NCI-H524 treated with DMSO at 0.1 percent for 48 hours (cell line): ENCODE measurements at regions not wholly inside any gene's neighbourhood (a gene's known extent, or its start where the extent isn't known, plus 50 kb on each side); places are given as distances from the start of the nearest gene placed in this dataset.

Experiments used
- DNase-seq: peaks from one replicate; lab custom pipeline; 2025; lab: John Stamatoyannopoulos, UW

DNA sequence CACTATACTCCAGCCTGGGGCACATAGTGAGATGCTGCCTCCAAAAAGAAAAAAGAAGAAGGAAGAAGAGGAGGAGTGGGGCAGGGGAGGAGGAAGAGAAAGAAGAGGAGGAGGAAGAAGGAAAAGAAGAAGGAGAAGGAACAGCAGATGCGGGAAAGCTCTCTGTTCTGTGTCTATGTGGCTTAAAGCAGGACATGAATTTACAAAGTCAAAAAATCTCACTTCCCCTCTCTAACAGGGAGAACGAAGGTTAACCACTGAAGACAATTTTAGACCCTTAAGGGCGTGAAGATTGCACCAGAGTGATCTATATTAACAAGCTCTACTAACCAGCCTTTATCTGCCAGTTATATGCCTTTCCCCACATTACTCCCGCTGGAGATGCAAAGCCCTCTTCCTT lies 258.9 kb downstream of the METTL4 start:
- no peak for DNase-seq

DNA sequence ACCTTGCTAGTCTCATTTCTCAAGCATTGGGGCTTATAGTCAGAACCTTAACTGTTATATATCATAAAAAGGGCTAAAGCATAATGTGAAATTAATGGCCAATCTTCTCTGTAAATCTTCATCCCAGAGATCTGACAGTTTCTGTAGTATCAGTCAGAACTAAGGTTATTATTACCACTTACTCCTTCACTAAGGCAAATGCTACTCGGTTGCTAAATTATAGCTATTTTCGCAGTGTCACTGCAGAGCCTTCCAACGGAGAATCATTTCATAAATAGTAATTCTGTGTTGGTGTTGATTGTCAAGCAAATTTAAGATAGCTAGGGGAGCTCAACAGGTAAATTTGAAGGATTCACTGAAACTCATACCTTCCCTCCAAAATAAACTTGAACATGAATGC lies 258.0 kb downstream of the METTL4 start:
- DNase-seq: no peak

DNA sequence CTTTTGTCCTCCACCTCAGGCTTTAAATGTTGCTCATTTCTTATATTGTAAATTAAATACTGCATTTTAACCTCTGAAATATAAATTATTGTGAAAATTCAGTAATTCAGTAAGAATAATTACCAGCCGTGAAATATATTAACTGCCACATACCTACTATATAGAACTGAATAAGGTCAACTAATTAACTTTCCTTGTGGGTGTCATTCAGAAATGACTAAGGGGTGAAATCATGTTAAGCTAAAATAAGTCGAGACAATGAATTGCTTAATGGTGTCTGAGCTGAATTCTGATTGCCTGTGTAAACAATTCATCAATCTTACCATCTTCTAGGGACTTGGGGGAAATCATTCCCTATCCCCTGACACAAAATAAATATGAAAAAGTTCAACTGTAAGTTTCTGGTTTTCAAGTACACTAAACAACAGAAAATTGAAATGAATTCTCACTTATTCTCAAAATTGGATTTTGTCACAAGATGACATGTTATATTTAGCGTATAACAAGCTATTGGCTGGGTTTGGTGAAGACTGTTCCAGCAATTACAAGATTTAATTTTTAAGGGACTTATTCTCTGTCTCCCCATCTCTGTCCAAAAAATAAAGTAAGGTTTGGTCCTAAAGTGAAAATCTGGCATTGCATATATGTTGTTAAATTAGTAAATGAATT lies 255.1 kb downstream of the METTL4 start:
- no peak for DNase-seq

DNA sequence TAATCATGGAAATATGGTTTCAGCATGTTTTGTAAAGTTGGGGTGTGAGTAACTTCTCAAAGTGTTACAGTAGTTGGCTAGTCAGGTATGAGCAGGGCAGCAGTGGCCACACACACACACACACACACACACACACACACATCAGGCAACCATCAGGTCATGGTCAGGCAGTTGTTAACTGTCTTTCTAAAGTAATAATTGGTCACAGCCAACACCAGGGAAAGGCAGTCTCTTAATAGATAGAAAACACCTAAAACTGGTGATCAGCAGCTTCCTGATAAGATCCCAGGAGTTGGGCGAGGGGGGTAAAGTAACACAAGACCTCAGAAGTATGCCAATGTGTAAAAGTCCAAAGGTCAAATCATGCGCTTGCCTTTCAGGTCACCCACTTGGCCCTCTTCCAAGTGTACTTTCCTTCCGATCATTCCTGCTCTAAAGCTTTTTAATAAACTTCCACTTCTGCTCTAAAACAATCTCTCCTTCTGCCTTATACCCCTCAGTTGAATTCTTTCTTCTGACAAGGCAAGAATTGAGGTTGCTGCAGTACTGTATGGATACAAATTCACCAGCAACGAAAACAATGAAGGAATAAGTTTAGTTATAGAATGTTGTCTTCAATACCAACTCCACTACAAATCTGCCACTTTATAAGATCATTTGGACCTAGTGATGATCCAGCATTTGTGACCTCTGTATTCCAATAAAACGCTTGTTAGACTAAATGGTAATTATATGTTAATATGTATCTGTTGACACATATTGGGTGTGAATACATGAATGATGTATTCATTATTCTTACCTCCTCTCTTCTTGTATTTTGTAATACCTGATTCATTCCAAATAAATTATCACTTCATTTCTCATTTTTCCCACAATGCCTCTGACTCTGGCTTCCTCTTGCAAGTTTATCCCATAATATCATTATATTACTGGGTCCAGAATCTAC lies 254.3 kb downstream of the METTL4 start:
- no peak for DNase-seq

DNA sequence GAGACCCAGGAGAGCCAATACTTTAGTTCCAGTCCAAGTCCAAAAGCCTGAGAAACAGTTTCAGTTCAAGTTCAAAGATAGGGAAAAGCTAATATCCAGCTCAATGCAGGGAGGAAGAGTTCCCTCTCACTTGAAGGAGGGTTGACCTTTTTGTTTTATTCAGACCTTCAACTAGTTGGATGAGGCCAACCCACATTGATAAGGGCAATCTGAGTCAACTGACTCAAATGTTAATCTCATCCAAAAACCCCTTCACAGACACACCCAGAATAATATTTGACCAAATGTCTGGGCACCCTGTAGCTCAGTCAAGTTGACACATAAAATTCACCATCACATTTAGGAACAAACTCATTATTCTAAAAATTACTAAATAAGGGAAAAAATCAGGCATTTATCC lies 246.8 kb downstream of the METTL4 start:
- DNase-seq: no peak

DNA sequence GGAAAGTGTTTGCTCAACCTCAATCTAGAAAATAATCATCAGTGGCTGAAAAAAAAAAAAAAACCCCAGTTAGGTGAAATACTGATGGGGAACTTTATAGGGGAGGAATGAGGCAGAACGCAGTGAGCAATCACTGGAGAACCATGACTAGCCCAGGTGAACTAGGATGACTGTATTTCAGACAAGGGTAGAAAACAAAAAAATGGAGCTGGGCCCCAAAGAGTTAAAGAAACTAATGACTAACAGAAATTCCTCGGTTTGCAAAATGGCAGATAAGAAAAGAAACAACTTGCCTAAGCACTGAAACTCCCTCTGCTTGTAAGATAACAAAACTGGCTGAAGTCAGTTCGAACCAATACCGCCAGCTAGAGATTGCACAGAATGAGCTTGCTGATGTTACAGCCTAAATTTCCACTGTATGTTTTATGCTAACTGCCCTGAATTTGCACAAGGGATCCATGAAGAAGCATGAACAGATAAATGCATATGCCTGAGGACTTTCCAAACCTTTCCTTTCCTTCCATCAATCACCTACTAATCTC lies 245.9 kb downstream of the METTL4 start:
- DNase-seq: no peak

DNA sequence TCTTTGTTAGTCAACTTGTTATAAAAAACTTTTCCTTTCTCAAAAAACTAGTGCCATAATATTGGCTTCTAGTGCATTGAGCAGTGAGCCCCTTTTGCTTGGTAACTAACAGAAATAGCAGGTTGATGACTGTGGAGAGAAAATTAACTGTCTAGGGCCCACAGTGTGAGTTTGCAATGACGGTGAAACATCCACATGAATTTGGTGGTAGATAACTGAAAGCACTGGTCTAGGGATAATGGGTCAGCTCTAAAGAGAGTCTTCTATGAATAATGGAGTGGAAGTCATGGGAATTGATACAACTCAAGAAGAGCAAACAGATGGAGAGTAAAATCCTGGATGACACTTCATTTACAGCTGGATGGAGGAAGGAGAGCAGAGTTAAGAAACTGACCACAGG lies 245.4 kb downstream of the METTL4 start:
- no peak for DNase-seq

DNA sequence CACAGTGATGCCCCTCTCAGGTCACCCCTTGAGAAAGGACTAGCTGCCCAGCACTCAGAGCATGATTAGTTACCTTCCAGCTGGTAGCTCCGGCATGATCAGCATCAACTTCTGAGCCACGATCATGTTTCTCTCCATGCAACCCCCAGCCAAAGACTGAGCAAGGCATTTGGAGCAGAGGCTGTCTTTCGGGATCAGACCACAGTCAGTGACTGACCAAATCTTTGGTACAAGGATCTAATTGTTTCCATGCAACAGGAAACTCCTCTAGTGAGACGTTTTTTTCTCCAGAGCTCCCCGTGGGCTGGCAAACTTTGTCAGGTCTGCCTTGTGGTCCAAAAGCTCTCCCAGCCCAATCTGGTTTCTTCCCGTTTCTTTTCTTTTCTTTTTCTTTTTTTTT lies 244.3 kb downstream of the METTL4 start:
- DNase-seq: no peak

DNA sequence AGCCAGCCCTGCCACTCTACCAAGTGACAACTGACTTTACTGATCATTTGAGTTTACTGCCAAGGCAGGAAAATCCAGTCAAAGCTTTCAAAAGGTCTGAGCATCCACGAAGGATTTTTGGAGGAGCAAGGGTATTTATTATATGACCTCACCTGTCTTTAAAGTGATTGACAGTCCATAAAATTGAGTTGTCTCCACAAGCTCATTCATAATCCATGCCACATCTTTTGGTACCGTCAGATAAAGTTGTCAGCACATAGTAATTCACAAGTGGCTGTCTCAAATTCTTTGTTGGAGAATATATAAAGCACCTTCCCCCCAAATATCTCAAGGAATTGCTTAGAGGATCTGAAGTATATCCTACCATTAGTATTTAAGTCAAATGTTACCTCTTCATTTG lies 240.5 kb downstream of the METTL4 start:
- no peak for DNase-seq

DNA sequence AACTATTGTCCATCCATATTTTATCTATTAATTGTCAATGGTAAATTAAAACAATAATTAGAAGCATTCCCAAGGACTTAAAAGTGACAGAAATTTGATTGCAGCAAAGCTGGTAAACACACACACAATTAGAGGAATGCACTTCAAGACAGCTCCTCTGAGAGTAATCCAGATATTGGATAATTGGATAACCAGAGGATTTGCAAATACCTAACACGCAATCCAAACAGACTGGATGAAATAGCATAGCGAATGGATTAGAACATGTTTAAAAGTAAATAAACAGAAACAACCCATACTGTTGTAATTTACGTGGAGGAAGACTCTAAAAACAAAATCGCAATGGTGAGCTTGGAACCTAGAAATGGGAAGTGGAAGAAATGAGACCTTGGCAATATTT lies 239.8 kb downstream of the METTL4 start:
- DNase-seq: no peak

DNA sequence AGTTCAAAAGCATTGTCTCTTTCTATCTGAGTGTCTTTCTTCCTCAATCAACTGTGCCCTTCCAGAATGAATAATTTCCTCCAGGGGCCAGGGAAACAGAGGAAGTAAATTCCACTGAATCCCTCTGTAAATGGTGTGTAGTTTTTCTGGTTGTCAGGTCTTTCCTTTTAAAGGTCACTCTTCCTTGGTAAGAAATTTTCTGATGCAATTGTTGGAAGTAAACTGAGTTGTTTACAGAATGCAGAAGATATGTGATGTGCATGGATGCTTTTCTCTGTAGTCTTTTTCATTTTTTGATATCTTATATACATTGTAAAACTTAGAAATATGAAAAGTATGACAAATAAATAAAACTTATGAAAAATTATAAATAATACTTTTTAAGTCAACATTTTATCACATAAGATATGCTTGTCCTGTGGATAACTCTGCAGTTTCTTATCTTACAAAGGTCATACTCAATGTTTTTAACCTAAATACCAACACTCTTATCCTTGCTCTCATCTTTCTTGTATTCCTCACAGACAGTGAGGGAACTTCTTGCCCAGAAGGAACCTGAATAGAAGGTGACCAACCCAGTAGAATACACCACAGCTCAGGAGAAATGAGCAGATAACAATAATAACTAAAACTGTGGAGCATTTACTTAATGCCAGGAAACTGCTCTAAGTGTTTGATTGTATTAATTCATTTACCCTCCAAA lies 234.5 kb downstream of the METTL4 start:
- DNase-seq: no peak

DNA sequence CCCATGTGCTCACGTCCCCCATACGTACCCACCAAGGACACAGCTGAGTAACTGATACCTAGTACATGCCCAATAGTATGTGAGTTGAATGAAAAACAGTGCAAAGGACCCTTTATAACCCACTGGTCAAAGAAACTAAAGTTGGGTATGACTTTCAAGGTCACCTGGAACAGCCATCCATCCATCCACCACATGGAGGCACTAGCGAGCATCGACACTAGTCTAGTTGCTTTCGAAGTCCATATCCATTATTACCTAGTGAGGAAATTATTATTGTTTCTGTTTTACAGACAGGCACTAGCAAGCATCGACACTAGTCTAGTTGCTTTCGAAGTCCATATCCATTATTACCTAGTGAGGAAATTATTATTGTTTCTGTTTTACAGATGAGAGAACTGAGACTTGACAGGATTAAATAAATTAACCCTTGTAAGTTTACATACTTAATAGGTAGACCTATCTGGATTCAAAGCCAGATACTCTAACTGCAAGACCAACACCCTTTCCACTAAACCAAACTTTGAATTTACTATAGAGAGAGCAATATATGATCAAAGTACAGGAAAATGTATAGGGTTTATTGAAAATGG lies 233.7 kb downstream of the METTL4 start:
- no peak for DNase-seq

DNA sequence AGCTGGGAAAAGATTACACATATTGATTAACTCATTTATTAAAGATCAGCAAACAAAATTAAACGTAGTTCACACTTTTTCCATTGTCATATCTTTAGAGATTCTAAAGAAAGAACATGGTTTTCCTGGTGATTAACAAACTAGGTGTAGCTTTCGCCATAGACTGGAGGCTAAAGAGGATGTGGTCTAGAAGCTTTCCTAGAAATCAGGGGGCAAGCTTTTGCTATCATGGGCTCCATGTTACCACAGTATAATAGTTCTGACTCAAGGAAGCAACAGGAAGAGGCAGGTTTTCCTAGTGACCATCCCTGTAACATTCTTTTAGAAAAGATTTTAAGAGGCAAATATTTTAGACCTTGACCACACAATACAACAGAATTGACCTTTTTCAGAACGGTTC lies 232.7 kb downstream of the METTL4 start:
- DNase-seq: no peak

DNA sequence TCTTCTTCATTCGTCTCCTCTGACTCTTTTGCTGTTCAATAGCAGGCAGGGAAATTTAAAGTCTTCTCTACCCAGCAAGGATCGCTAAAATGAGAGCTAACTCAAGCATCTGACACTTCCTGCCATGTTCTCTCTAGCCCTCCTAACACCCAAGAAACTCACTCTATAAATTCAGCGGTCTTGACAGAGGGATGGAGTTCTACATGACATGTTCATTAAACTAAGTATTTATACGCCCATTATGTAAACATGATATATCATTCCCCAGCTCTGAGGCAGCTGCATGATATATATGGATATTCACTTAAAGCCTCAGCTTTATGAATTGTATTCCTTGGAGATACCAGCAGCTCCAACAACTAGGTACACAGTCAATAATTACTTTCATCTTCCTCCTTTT lies 231.0 kb downstream of the METTL4 start:
- DNase-seq: no peak

DNA sequence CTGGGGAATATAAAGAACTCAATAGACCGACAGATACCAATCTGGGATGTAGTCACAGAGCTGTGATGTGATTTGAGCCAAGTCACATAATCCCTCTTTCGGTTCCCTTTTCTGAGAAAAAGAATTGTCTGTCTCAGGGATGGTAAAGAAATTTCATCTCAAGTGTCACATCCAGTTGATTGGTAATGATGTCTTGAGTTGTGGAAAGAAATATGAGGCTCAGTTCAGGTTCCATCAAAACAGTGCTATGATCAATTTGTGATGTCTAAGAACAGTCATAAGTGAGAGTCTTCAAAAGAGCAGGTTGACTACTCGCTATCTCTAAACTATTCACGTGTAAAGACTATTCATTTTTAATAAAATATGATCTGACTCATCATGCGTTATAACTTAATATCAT lies 223.3 kb downstream of the METTL4 start:
- DNase-seq: no peak

DNA sequence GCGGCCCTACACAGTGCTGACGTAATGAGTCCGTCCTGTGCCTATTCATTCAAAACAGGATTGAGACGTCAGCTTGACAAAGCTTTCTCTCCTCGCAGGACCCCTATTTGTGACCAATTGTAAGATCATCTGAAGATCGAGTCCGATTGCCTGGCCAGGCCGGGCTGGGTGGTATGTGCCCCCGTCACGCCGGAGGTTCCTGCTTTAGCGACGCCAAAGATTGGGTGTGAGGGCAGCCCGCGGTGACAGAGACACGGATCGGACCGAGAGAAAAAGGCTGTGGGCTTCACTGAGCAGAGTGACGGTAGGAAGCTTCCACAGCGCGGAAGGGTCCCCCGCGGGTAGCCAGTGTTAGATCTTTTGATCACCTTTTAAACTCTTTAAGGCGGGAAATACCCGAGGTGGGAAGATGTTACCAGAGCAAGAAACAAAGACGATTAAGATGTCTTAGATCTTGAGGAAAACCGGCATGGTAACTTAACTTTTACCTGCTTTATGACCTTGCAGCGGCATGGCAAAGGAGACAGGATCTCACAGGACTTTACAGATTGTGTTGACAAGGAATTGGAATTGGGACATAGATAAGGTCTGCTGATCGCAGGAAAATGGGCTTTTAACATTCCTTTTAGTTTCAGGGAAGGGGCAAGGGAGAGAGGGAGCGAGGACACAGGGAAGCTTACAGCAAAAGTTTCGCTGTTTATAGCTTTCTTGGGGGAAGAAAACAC lies 220.0 kb downstream of the METTL4 start:
- no peak for DNase-seq

DNA sequence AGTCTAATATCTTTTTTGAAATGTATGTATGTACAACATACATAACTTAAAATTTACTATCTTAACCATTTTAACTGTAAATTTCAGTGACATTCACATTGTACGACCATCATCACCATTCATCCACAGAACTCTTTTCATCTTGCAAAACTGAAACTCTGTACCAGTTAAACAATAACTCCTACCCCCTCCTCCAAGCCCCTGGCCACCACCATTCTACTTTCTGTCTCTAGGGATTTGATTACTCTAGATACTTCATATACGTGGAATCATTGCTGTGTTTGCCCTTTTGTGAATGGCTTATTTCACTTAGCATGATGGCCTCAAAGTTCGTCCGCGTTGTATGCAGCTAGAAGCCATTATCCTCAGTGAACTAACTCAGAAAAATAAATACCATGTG lies 217.0 kb downstream of the METTL4 start:
- DNase-seq: no peak

DNA sequence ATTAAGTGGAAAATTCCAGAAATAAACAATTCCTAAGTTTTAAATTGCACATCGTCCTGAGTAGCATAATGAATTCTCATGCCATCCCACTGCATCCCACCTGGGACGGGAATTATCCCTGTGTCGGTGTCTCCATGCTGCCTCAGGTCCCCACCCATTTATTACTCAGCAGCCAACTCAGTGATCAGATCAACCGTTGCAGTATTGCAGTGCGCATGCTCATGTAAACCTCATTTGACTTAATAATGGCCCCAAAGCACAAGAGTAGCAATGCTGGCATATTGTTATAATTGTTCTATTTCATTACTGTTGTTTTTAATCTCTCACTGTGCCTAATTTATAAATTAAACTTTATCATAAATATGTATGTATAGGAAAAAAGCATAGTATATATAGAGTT lies 214.4 kb downstream of the METTL4 start:
- DNase-seq: no peak

DNA sequence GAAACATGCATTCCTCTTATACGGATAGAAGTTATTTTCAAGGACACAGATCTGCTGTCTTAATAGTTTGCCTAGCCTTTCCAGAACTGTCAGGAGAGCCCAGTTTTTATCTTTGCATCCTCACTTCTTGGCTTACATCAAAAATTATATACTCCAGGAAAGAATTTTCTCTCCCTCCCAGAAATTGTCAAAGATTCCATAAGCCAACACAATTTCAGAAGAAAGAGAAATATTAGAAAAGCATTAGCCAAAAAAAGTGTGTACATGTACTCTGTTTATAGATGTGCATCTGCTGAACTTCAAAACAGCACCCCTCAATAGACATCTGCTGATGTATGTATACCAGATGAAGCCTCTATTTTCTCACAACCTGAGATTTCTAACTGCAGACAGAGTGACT lies 210.4 kb downstream of the METTL4 start:
- DNase-seq: no peak

DNA sequence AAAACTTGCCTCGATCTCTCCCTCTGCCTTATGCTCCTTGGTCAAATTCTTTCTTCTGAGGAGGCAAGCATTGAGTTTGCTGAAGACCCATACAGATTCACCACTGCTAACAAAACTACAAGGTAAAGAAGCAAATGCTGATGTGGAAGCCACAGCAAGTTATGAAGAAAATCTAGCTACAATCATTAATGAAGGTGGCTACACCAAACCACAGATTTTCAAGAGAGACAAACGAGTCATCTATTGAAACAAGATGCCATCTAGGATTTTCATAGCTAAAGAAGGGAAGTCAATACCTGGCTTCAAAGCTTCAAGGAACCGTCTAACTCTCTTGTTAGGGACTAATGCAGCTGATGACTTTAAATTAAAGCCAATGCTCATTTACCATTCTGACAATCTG lies 203.2 kb downstream of the METTL4 start:
- DNase-seq: no peak

DNA sequence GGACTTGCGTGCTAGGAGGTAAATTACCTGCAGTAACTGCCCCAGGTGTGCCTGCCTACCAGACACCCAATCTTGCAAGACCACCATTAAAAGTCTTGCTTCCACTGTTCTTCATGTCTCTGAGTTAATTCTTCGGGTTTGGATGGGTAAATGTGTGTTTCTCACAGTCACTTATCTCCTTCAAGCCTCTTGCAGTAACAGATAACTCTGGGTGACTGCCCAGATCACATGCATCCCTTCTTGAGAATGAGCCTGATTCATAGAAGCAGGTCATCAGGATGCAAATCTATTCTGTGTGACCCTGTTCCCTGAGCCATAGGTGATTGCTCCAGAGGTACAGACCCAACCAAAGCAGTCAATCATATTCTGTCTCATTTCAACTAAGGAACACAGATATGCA lies 194.6 kb downstream of the METTL4 start:
- no peak for DNase-seq

DNA sequence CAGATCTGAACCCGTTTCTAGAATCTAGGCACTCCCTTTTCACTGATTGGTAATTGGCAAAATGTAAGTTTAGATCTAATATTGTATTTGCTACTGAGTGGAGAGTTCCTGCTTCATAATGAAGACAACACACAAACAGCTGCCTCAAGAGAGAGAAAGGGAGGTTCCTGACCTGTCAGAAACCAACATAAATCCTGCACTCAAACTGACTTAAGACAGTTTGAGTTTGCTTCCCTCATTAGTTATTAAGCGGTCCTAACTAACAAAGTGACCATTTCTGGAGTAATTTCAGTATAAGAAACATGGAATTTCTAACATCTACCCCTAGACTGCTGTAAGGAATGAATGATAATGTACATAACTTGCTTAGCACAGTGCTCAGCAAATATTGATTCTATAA lies 191.2 kb downstream of the METTL4 start:
- no peak for DNase-seq
